ENCODE measurements at regions not wholly inside any gene's neighbourhood (a gene's known extent, or its start where the extent isn't known, plus 50 kb on each side); places are given as distances from the start of the nearest gene placed in this dataset.

DNA sequence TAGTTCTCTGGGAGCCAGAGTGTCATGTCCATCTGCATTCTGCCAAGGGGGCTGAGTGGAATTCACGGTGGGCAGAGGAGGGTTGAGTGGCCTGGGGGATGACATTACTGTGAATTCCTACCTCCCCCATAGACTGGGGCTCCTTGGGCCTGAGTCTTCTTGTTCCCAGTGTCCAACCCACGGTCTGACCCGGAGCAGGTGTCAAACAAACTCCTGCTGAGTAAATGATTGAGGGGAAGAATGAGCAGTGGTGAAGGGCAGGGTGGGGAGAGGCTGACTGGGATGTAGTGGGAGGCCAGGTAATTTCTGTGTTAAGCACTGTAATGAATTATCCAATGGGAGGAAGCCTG lies 597.6 kb downstream of the MATN1 start:
- DNase-seq (ENCODE audit: low read depth): no peak
- TF ChIP-seq, protein P1, sequence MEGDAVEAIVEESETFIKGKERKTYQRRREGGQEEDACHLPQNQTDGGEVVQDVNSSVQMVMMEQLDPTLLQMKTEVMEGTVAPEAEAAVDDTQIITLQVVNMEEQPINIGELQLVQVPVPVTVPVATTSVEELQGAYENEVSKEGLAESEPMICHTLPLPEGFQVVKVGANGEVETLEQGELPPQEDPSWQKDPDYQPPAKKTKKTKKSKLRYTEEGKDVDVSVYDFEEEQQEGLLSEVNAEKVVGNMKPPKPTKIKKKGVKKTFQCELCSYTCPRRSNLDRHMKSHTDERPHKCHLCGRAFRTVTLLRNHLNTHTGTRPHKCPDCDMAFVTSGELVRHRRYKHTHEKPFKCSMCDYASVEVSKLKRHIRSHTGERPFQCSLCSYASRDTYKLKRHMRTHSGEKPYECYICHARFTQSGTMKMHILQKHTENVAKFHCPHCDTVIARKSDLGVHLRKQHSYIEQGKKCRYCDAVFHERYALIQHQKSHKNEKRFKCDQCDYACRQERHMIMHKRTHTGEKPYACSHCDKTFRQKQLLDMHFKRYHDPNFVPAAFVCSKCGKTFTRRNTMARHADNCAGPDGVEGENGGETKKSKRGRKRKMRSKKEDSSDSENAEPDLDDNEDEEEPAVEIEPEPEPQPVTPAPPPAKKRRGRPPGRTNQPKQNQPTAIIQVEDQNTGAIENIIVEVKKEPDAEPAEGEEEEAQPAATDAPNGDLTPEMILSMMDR (IDR thresholded peaks at IDR 0.05; ENCODE audit: insufficient read depth, low read depth, low read length): no peak
- Histone ChIP-seq H3K27me3 (ENCODE audit: control insufficient read depth, insufficient read depth, low read length) (no peaks in the 10 kb centered on the region; the same call in 1 of the 2 replicates), H3K36me3 (ENCODE audit: control insufficient read depth, insufficient read depth, low read length) (no peaks in the 10 kb centered on the region), H3K4me3 (ENCODE audit: low read depth, low read length) (no peak overlapping the region)
- ChIA-PET CTCF (no interaction called here), POLR2A (no interaction called here)

DNA sequence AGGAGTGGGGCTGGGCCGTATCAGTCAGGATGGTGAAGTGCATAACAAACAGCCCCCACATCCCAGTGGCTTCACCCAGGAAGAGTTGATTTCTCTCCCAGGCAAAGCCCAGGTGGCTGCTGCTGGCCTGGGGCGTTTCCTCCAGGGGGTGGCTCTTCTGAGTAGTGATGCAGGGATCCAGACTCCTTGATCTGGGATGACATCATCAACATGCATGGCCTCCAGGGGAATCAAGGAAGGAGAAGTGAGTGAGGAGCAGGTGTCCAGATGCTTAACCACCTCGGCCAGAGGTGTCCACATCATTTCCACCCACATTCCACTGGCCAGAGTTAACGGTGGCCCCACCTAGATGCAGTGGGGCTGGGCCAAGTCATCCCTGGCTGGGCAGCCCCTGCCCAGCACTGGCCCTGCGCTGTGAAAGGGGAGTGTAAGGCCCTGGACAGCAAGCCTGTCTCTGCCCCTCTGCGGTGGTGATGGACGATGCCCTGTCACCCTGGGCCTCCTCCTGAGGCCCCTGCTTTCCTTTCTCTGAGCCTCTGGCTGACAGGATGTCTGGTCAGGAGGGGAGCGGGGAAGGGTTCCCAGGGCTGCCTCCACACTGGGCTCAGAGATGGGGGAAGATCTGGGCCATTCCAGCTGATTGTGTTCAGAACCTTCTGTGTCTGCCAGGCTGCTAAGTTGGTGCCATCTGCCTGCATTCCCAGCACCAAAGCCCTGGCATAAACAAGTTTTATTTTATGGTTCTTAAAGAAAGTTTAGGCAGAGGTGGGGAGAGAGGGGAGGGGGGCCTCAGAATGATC lies 598.2 kb downstream of the MATN1 start:
- CTCF ChIA-PET: no interaction called here
- TF ChIP-seq, protein P1 (IDR thresholded peaks at IDR 0.05; ENCODE audit: insufficient read depth, low read depth, low read length): no peak
- no peak for DNase-seq (ENCODE audit: low read depth)

DNA sequence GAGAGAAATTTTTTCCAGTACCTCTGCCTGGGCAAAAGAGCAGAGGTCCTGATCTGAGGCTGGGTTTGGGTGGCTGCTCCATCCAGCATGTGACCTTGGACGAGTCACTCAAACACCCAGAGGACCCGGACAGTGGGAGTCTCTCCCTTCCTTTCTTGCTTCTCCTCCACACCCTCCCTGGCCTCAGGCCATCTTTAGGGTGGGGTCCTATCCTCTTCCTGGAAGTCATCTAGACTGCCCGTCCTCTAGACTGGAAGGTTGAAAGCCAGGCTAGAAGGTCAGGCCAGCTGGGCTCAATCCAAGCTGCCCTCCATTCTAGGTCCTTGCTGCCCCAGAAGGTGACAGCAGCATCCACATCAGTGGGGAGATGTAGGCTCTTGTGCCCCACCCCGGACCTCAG lies 599.5 kb downstream of the MATN1 start:
- no peak for DNase-seq (ENCODE audit: low read depth)
- TF ChIP-seq, protein P1 (IDR thresholded peaks at IDR 0.05; ENCODE audit: insufficient read depth, low read depth, low read length): no peak
- ChIA-PET CTCF (interaction anchor here (1.0 kb wide), 1 partner anchor 12 kb away, joined by 4 read pairs; no protein-coding TSS in a partner anchor), POLR2A (no interaction called here)
- Histone ChIP-seq H3K36me3 (ENCODE audit: control insufficient read depth, insufficient read depth, low read length) (no peaks in the 10 kb centered on the region), H3K27me3 (ENCODE audit: control insufficient read depth, insufficient read depth, low read length) (no peaks in the 10 kb centered on the region; the same call in 1 of the 2 replicates), H3K4me3 (ENCODE audit: low read depth, low read length) (no peak overlapping the region)

More for the DNA sequence above, 598.2 kb downstream of the MATN1 start:
- no peak overlapping the region for H3K4me3 ChIP-seq (ENCODE audit: low read depth, low read length)
- POLR2A ChIA-PET: no interaction called here
- no peaks in the 10 kb centered on the region; the same call in 1 of the 2 replicates for H3K27me3 ChIP-seq (ENCODE audit: control insufficient read depth, insufficient read depth, low read length)
- H3K36me3 ChIP-seq (ENCODE audit: control insufficient read depth, insufficient read depth, low read length): no peaks in the 10 kb centered on the region

DNA sequence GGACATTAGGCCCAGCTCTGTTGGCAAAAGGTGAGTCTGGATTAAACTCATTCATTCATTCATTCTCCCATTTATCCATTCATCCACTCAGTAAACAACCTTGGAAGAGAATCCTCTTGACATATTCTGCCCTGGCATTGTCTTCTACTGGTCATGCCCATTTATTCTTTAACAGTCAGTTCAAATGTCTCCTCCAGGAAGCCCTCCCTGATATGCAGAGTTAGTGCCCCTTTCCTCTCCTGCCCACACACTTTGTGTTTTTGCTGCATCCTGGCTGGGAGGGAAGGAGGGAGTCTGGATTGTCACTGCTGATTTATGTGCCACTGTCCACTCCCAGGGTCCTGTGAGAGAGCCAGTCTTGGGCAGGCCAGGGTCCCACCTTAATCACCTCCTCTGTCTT lies 600.3 kb downstream of the MATN1 start:
- Histone ChIP-seq H3K27me3 (ENCODE audit: control insufficient read depth, insufficient read depth, low read length) (no peaks in the 10 kb centered on the region; the same call in 1 of the 2 replicates), H3K36me3 (ENCODE audit: control insufficient read depth, insufficient read depth, low read length) (no peaks in the 10 kb centered on the region), H3K4me3 (ENCODE audit: low read depth, low read length) (no peak overlapping the region)
- TF ChIP-seq, protein P1 (IDR thresholded peaks at IDR 0.05; ENCODE audit: insufficient read depth, low read depth, low read length): no peak
- ChIA-PET CTCF (interaction anchor here (1.0 to 1.2 kb wide), 2 partner anchors 11 to 12 kb away, joined by 4 read pairs; no protein-coding TSS in a partner anchor), POLR2A (no interaction called here)
- no peak for DNase-seq (ENCODE audit: low read depth)

DNA sequence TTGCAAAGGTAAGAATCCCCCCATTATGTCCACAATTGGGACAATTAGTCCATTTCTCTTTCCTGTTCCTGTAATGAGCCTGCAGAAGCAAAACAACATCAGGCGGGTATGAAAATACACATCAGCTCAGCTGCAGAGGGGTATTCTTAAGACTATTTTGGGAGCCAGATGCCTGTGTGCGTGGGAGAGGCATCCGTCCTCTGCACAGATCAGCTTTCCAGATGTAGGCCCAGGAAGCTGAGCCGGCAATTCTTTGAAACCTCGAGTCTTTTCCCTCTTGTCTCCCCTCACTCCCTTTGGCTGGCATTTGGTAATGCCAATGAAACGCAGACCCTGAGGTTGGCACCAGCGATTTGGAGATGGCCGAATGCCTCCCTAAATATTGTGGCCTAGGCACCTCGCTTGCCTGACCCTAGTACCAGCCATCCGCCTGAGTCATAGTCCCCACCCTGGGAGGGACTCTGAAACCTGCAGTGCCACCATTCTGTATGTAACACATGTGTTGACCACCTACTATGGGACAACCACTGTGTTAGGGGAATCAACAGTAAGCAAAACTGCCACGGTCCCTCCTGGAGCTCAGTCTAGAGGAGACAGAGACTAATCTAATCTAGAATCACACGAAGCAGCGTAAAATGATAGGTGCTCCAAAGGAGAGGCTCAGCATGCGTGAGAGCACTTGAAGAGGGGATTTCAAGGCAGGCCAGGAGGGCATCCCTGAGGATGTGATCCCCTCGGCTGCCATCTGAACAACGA lies 603.0 kb downstream of the MATN1 start:
- CTCF ChIA-PET: interaction anchor here (0.9 to 1.8 kb wide), 2 partner anchors 9 to 422 kb away, joined by 4 to 6 read pairs; no protein-coding TSS in a partner anchor
- no peak for DNase-seq (ENCODE audit: low read depth)
- POLR2A ChIA-PET: no interaction called here

More for the DNA sequence above, 603.0 kb downstream of the MATN1 start:
- H3K4me3 ChIP-seq (ENCODE audit: low read depth, low read length): no peak overlapping the region
- TF ChIP-seq, protein P1 (IDR thresholded peaks at IDR 0.05; ENCODE audit: insufficient read depth, low read depth, low read length): no peak
- no peaks in the 10 kb centered on the region; the same call in 1 of the 2 replicates for H3K27me3 ChIP-seq (ENCODE audit: control insufficient read depth, insufficient read depth, low read length)
- H3K36me3 ChIP-seq (ENCODE audit: control insufficient read depth, insufficient read depth, low read length): no peaks in the 10 kb centered on the region

Data from BJ (cell line).